B cell (primary cell): ENCODE measurements at regions not wholly inside any gene's neighbourhood (a gene's known extent, or its start where the extent isn't known, plus 50 kb on each side); places are given as distances from the start of the nearest gene placed in this dataset.

Experiments
- ATAC-seq: fragments of 200-7000 bp; cut with Tn5 transposase; one replicate; pipeline ENCODE4 v1.10.0; 2021; ENCODE audit warnings: low read depth, mild to moderate bottlenecking, moderate number of reproducible peaks, moderate library complexity
- CTCF ChIA-PET: fragments of 350-600 bp; sonication (Branson Sonifier 250); formaldehyde crosslinking; loops from one replicate; lab custom pipeline; 2021; ENCODE audit warnings: antibody characterized with exemption, inconsistent platforms; lab: Charles Lee
- POLR2A ChIA-PET: fragments of 350-600 bp; sonication (Branson Sonifier 250); formaldehyde crosslinking; loops from one replicate; lab custom pipeline; 2021; ENCODE audit warnings: antibody characterized with exemption; lab: Charles Lee
- DNase-seq: peaks from one replicate; pipeline ENCODE4 v3.0.0; 2013
- H2AFZ ChIP-seq: 2 replicates; pipeline ENCODE4 v1.6.1; 2012; ENCODE audit warnings: mild to moderate bottlenecking, low read depth, low read length; ENCODE audit not compliant: insufficient read depth, poor library complexity, severe bottlenecking
- H3K27ac ChIP-seq, 2 donors: 1 replicate in 1 of 2; 2 replicates in 1 of 2; pipeline ENCODE4 v1.5.1; 2012 to 2013; ENCODE audit warnings: low read length in 2 of 2, mild to moderate bottlenecking in 2 of 2, moderate library complexity in 1 of 2
- H3K27me3 ChIP-seq, 4 experiments: fragments of 200-600 bp in 1 of 4; sonication (generic) in 1 of 4; replicated peaks in 1 of 4; 1 replicate in 2 of 4; 2 replicates in 2 of 4; pipeline versions ENCODE4 v1.6.1 to v1.7.0; 2013 to 2016; ENCODE audit warnings: low read length in 3 of 4, mild to moderate bottlenecking in 2 of 4, mixed read lengths in 1 of 4, moderate library complexity in 1 of 4; ENCODE audit not compliant: insufficient read depth in 4 of 4, control insufficient read depth in 3 of 4; ENCODE audit errors: control extremely low read depth in 1 of 4
- H3K36me3 ChIP-seq, 2 experiments: replicated peaks in 1 of 2; 1 replicate in 1 of 2; 2 replicates in 1 of 2; pipeline versions ENCODE4 v1.6.1 to v1.7.1; 2013; ENCODE audit warnings: low read length in 1 of 2; ENCODE audit not compliant: insufficient read depth in 2 of 2, control insufficient read depth in 1 of 2; ENCODE audit errors: control extremely low read depth in 1 of 2, extremely low read depth in 1 of 2
- H3K4me1 ChIP-seq, 2 donors: fragments of 200-600 bp in 1 of 2; sonication (generic) in 1 of 2; 1 replicate in 1 of 2; 2 replicates in 1 of 2; pipeline versions ENCODE4 v1.5.1 to v1.6.1; 2013 to 2017; ENCODE audit warnings: low read length in 2 of 2; ENCODE audit not compliant: control insufficient read depth in 2 of 2, insufficient read depth in 2 of 2
- H3K4me2 ChIP-seq: replicated peaks from 2 replicates; pipeline ENCODE3; 2012; ENCODE audit warnings: mild to moderate bottlenecking, low read depth, low read length; ENCODE audit not compliant: poor library complexity, severe bottlenecking
- H3K4me3 ChIP-seq, 5 experiments: fragments of 200-600 bp in 1 of 5; sonication (generic) in 1 of 5; 1 replicate in 3 of 5; 2 replicates in 2 of 5; pipeline versions ENCODE4 v1.5.1 to v1.7.0; 2011 to 2016; ENCODE audit warnings: low read length in 4 of 5, mild to moderate bottlenecking in 4 of 5, low read depth in 2 of 5, control low read depth in 1 of 5, moderate library complexity in 1 of 5; ENCODE audit not compliant: insufficient read depth in 1 of 5; ENCODE audit errors: control extremely low read depth in 1 of 5, extremely low read depth in 1 of 5
- H3K79me2 ChIP-seq: fragments of 200-600 bp; sonication (generic); one replicate; pipeline ENCODE4 v1.6.0; 2016; ENCODE audit warnings: low read length; ENCODE audit not compliant: control insufficient read depth, insufficient read depth
- H3K9ac ChIP-seq: fragments of 200-600 bp; sonication (generic); 2 replicates; pipeline ENCODE4 v1.6.1; 2017; ENCODE audit warnings: mild to moderate bottlenecking, low read length, moderate library complexity
- H3K9me3 ChIP-seq, 3 donors: one replicate each; pipeline versions ENCODE4 v1.6.1 to v1.7.1; 2013; ENCODE audit warnings: low read length in 2 of 3; ENCODE audit not compliant: control insufficient read depth in 2 of 3, insufficient read depth in 1 of 3; ENCODE audit errors: control extremely low read depth in 1 of 3
- H4K20me1 ChIP-seq: 2 replicates; pipeline ENCODE4 v1.6.0; 2012; ENCODE audit warnings: mild to moderate bottlenecking, low read length; ENCODE audit not compliant: insufficient read depth, control insufficient read depth, poor library complexity, severe bottlenecking
- H3K27ac Mint-ChIP-seq: one replicate; pipeline ENCODE4 v1.8.0; 2021; ENCODE audit warnings: mixed read lengths
- H3K27me3 Mint-ChIP-seq: one replicate; pipeline ENCODE4 v1.8.0; 2021; ENCODE audit warnings: mixed read lengths
- H3K4me1 Mint-ChIP-seq: one replicate; pipeline ENCODE4 v1.8.0; 2021; ENCODE audit warnings: mixed read lengths
- H3K4me3 Mint-ChIP-seq: one replicate; pipeline ENCODE4 v1.8.0; 2021; ENCODE audit warnings: mixed read lengths
- H3K9me3 Mint-ChIP-seq: one replicate; pipeline ENCODE4 v1.8.0; 2022; ENCODE audit warnings: mixed read lengths; ENCODE audit not compliant: insufficient read depth
- CTCF ChIP-seq: fragments of 200-600 bp; IDR thresholded peaks from one replicate; pipeline ENCODE4 v1.8.0; 2022; ENCODE audit warnings: antibody characterized with exemption, mild to moderate bottlenecking
- EZH2 ChIP-seq: IDR thresholded peaks from 2 replicates; pipeline ENCODE4 v1.6.1; 2012; ENCODE audit warnings: borderline replicate concordance, low read depth, mild to moderate bottlenecking, moderate library complexity, low read length; ENCODE audit not compliant: insufficient read depth, poor library complexity, severe bottlenecking
- WGBS: methylation state at CpG from one replicate; pipeline ENCODE4 v1.1.5; 2013; ENCODE audit warnings: missing lambda C conversion rate; ENCODE audit not compliant: insufficient coverage; 5-methylcytosine and 5-hydroxymethylcytosine counted together
- intact Hi-C: fragments of 100-400 bp; cut with micrococcal nuclease; formaldehyde crosslinking; loops from one replicate; pipeline ENCODE4 v1.10.0; 2022

GRCh38 chr13:37295573-37295972, 190.1 kb upstream of the CSNK1A1L start:
- no peak overlapping the region for H3K4me3 Mint-ChIP-seq
- WGBS, result 100% methylated on average over 1 of the region's 3 CpGs
- no peak overlapping the region for H3K9ac ChIP-seq
- DNase-seq, result no peak
- H3K9me3 Mint-ChIP-seq, result no peaks in the 10 kb centered on the region
- H3K9me3 ChIP-seq, result peaks cover 0 to 7% (median 0%) of the 10 kb centered on the region in 3 donors
- ChIA-PET POLR2A (no interaction called here), CTCF (no interaction called here)
- no peak overlapping the region for H3K4me2 ChIP-seq
- no peak overlapping the region for H3K27ac ChIP-seq
- intact Hi-C loops, result no loop called here
- H4K20me1 ChIP-seq, result no peaks in the 10 kb centered on the region
- no peak overlapping the region for H3K4me3 ChIP-seq
- H3K36me3 ChIP-seq, result no peaks in the 10 kb centered on the region
- H3K27me3 Mint-ChIP-seq, result no peaks in the 10 kb centered on the region
- no peaks in the 10 kb centered on the region for H3K79me2 ChIP-seq
- H3K4me1 Mint-ChIP-seq, result no peaks in the 10 kb centered on the region
- H3K4me1 ChIP-seq, result no peaks in the 10 kb centered on the region
- H2AFZ ChIP-seq, result no peak overlapping the region
- TF ChIP-seq EZH2, result no peak
- no peak for TF ChIP-seq CTCF
- no peak for ATAC-seq
- H3K27ac Mint-ChIP-seq, result no peak overlapping the region
- H3K27me3 ChIP-seq, result no peaks in the 10 kb centered on the region

- no peak for TF ChIP-seq CTCF
- no peak for TF ChIP-seq EZH2
- no peak for DNase-seq
- Mint-ChIP-seq H3K4me3 (no peak overlapping the region), H3K27ac (no peak overlapping the region), H3K27me3 (no peaks in the 10 kb centered on the region), H3K9me3 (no peaks in the 10 kb centered on the region), H3K4me1 (no peaks in the 10 kb centered on the region)
- H2AFZ ChIP-seq, result no peak overlapping the region
- intact Hi-C loops, result no loop called here
- H3K9me3 ChIP-seq, result peaks cover 0 to 7% (median 0%) of the 10 kb centered on the region in 3 donors
- ATAC-seq, result no peak
- no peak overlapping the region for H3K4me2 ChIP-seq
- no peak overlapping the region for H3K27ac ChIP-seq
- ChIA-PET CTCF (no interaction called here), POLR2A (no interaction called here)
- no peaks in the 10 kb centered on the region for H3K79me2 ChIP-seq
- no peaks in the 10 kb centered on the region for H4K20me1 ChIP-seq
- no peak overlapping the region for H3K4me3 ChIP-seq
- 83% methylated on average over 8 of the region's 9 CpGs for WGBS
- no peaks in the 10 kb centered on the region for H3K27me3 ChIP-seq
- H3K36me3 ChIP-seq, result no peaks in the 10 kb centered on the region
- H3K4me1 ChIP-seq, result no peaks in the 10 kb centered on the region
- no peak overlapping the region for H3K9ac ChIP-seq
These were observed 189.6 kb upstream of the CSNK1A1L start for GRCh38 chr13:37295071-37295470.
